ENCODE measurements at regions not wholly inside any gene's neighbourhood (a gene's known extent, or its start where the extent isn't known, plus 50 kb on each side); places are given as distances from the start of the nearest gene placed in this dataset.

- no peak for DNase-seq
- no peak for TF ChIP-seq CTCF (IDR thresholded peaks at IDR 0.05; ENCODE audit: borderline replicate concordance)
- H3K4me1 ChIP-seq: no peaks in the 10 kb centered on the region
- no peaks in the 10 kb centered on the region for H3K9me3 ChIP-seq (replicated peaks)
- H3K27me3 ChIP-seq (ENCODE audit: low read depth): no peaks in the 10 kb centered on the region
- H3K4me3 ChIP-seq: no peak overlapping the region
- H3K27ac ChIP-seq (replicated peaks): no peak overlapping the region
- no peaks in the 10 kb centered on the region for H3K36me3 ChIP-seq
- intact Hi-C loops (cut with micrococcal nuclease): no loop called here
Measured at GRCh38 chr1:102365071-102365470, 368.3 kb upstream of the OLFM3 start.

GRCh38 chr1:102336602-102337001 is 339.9 kb upstream of the OLFM3 start:
- Histone ChIP-seq H3K27ac (replicated peaks) (no peak overlapping the region), H3K27me3 (ENCODE audit: low read depth) (no peaks in the 10 kb centered on the region), H3K9me3 (replicated peaks) (no peaks in the 10 kb centered on the region), H3K36me3 (no peaks in the 10 kb centered on the region), H3K4me3 (no peak overlapping the region), H3K4me1 (no peaks in the 10 kb centered on the region)
- TF ChIP-seq CTCF (IDR thresholded peaks at IDR 0.05; ENCODE audit: borderline replicate concordance): no peak
- no peak for DNase-seq
- intact Hi-C loops (cut with micrococcal nuclease): no loop called here

- no peak overlapping the region for H3K27ac ChIP-seq (replicated peaks)
- TF ChIP-seq CTCF (IDR thresholded peaks at IDR 0.05; ENCODE audit: borderline replicate concordance): no peak
- H3K4me3 ChIP-seq: no peak overlapping the region
- intact Hi-C loops (cut with micrococcal nuclease): no loop called here
- DNase-seq: no peak
- H3K4me1 ChIP-seq: no peaks in the 10 kb centered on the region
- H3K36me3 ChIP-seq: no peaks in the 10 kb centered on the region
- peaks cover 7% of the 10 kb centered on the region for H3K9me3 ChIP-seq (replicated peaks)
- no peaks in the 10 kb centered on the region for H3K27me3 ChIP-seq (ENCODE audit: low read depth)
Measured at GRCh38 chr1:102318104-102318806, 321.5 kb upstream of the OLFM3 start.

GRCh38 chr1:102315096-102315495 is 318.4 kb upstream of the OLFM3 start:
- Histone ChIP-seq H3K27me3 (ENCODE audit: low read depth) (no peaks in the 10 kb centered on the region), H3K4me3 (no peak overlapping the region), H3K27ac (replicated peaks) (no peak overlapping the region), H3K9me3 (replicated peaks) (peaks cover 7% of the 10 kb centered on the region), H3K36me3 (no peaks in the 10 kb centered on the region), H3K4me1 (no peaks in the 10 kb centered on the region)
- DNase-seq: no peak
- intact Hi-C loops (cut with micrococcal nuclease): no loop called here
- TF ChIP-seq CTCF (IDR thresholded peaks at IDR 0.05; ENCODE audit: borderline replicate concordance): no peak

- intact Hi-C loops (cut with micrococcal nuclease): no loop called here
- no peak overlapping the region for H3K27ac ChIP-seq (replicated peaks)
- H3K36me3 ChIP-seq: no peaks in the 10 kb centered on the region
- no peak for DNase-seq
- no peak for TF ChIP-seq CTCF (IDR thresholded peaks at IDR 0.05; ENCODE audit: borderline replicate concordance)
- no peaks in the 10 kb centered on the region for H3K27me3 ChIP-seq (ENCODE audit: low read depth)
- H3K9me3 ChIP-seq (replicated peaks): peaks cover 21% of the 10 kb centered on the region
- no peaks in the 10 kb centered on the region for H3K4me1 ChIP-seq
- H3K4me3 ChIP-seq: no peak overlapping the region
Measured at GRCh38 chr1:102296116-102296515, 299.4 kb upstream of the OLFM3 start.

Data from left ventricle myocardium inferior (tissue), 1 donor.